COLO668 (cell line): ENCODE measurements at regions not wholly inside any gene's neighbourhood (a gene's known extent, or its start where the extent isn't known, plus 50 kb on each side); places are given as distances from the start of the nearest gene placed in this dataset.

Source experiments
- DNase-seq: peaks from one replicate; lab custom pipeline; 2025; ENCODE audit not compliant: unreplicated experiment; lab: John Stamatoyannopoulos, UW

DNA sequence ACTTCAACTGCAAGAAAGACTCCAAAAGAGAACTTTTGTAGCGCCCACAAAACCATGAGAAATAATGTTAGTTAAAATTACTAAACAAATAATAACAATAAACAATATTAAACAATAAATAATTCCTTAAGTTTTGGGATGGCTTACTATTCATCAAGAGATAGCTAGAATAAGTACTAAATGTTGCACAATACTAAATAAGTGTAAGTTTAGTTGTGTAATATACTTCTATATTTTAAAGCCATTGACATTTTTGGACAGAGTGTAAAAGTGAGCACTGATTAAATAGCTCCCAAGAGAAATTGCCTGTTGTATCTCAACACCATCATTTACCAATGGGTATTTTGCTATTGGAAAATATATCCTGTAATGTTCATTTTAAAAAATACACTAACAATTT lies 166.7 kb downstream of the ALG10 start:
- no peak for DNase-seq

DNA sequence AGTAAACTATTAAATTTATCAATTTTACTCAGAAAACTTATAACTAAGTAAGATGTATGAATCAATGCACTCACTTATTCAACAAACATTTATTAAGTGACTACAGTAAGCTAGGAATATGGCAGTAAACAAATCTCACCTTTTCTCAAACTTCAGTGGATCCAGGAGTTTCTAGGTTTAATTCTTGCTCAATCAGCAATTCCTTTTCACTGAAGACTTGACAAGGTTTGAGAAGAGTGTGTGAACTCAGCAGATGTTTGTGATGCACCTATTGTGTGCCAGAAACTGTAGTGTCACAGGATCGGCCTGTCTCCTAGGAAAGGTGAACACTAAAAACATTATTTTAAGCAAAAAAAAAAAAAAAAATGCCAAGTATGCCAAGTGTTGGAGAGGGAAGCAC lies 167.8 kb downstream of the ALG10 start:
- no peak for DNase-seq

DNA sequence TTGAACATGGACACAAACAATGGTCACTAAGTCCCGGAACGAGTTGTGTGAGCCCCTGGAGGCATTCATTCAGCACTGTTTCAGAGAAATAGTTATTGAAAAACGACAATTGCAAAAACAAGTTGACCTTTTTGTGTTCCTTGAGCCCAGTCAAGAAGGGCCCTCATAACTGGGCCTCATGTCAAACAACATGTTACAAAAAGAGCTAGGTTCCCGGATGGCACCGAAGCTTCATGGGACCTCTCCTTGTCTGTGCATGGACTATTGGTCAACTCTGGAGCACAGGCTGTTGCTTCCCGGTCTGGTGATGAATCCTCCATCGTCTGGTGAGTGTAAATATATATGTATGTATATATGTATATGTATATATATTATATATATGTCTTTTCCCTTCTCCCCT lies 176.6 kb downstream of the ALG10 start:
- DNase-seq, result no peak

DNA sequence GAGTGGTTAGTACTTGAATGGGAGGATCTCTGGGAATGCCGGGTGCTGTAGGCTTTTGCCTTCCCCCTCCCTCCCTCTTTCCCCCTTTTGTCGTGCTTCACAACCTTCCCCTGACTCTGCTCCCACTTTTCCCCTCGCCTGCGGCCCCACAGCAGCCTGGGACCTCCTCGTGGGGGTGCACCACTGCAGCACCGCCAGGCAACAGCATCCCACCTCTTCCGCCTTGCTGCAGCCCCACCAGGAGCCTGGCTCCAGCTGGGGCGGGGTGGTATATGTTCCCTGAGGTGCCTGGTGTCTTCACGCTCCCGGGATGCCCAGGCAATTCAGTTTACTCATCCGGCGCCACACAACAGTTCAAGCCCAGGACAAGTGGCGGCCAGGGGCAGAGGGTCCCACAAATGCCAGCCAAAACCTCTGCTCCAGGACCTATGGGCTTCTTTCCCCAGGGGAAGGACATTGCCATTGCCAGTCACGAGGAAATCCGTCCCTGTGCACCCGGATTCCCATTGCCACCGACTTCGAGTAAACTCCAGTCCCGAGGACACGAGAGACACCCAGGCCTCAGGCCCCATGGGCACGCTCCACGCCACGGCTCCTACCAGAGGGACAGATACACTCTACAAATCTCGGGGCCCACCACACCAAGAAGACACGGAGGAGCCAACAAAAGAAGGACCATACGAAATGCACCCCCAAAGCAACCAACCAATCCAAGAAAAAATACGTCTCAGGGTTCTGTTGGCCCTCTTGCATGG lies 181.7 kb downstream of the ALG10 start:
- DNase-seq, result no peak

DNA sequence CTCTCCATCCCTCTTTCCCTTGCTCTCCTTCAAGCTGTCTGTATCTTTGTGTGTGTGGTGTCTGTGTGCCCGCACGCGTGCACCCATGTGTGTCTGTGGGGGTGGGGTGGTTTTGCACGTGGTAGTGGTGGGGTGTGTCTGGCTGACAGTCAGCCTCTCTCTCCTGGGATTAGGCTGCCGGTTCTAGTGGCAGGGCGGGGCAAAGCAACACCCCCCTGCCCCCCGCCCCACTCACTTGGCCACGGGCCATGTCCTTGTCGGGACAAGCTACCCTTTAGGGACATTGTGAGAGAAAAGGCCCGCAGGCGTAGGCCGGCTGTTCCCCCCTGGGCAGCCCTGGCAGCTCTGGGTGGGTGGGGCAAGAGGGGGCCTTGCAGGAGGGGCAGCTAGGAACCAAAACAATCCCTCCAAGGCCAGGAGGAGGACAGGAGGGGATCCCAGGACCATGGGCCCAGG lies 182.6 kb downstream of the ALG10 start:
- DNase-seq, result no peak

DNA sequence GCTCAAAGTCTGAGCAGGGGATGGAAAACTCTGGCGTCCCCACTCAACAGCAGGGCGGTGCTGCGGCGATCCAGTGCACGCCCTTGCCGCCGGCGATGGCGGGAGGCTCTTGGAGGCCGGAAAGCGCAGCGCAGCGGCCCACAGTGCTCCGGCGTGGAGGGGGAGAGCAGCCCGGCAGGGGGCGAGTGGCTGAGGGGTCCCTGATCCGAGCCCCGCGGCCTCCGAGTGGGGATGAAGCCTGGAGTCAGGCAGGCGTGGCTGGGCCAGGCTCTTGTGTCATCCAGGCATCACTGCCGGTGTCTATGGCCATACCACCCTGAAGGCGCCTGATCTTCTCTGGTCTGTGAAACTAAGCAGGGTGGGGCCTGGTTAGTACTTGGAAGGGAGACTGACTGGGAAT lies 183.1 kb downstream of the ALG10 start:
- DNase-seq, result no peak

DNA sequence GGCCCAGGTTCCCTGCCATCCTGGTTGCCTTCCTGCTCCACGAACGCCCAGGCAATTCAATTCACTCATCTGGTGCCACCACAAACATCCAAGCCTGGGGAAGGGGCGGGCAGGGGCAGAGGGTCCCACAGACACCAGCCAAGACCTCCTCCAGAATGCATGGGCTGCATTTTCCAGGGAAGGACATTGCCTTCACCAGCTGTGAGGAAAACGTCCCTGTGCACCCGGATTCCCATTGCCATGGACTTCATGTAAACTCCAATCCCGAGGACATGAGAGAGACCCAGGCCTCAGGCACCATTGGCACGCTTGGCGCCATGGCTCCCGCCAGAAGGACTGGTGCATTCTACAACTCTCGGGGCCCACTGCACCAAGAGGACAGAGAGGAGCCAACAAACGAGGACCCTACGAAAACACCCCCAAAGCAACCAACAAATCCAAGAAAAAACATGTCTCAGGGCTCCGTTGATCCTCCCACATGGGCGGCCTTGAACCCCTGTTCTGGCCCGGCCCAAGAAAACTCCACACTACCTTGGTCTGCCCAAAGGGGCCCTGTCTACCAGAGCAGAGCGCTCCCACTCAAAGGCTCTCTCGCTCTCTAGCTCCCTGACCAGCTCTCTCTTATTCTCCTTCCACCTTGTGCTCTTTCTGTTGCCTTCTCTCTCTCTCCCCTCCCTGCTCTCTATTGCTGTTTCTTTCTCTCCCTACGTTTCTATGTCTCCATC lies 183.9 kb downstream of the ALG10 start:
- DNase-seq, result no peak

DNA sequence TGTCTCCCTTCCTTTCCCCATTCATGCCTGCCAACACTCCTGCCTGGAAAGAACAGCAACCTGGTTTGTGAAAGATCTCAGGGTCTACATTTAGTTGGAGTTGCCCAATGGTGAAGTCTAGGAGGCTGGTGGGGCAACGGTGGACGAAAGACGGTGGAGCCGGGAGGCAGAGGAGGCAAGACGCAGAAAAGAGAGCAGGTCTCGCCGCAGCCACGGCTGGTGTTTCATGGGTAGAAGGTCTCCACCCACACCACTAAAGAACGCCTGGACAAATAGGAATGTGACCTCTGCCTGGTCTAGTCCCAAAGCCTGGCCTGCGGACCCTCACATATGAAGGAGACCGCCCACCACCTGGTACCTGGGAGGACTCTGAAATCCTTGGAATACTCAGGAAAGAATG lies 185.6 kb downstream of the ALG10 start:
- DNase-seq, result no peak

DNA sequence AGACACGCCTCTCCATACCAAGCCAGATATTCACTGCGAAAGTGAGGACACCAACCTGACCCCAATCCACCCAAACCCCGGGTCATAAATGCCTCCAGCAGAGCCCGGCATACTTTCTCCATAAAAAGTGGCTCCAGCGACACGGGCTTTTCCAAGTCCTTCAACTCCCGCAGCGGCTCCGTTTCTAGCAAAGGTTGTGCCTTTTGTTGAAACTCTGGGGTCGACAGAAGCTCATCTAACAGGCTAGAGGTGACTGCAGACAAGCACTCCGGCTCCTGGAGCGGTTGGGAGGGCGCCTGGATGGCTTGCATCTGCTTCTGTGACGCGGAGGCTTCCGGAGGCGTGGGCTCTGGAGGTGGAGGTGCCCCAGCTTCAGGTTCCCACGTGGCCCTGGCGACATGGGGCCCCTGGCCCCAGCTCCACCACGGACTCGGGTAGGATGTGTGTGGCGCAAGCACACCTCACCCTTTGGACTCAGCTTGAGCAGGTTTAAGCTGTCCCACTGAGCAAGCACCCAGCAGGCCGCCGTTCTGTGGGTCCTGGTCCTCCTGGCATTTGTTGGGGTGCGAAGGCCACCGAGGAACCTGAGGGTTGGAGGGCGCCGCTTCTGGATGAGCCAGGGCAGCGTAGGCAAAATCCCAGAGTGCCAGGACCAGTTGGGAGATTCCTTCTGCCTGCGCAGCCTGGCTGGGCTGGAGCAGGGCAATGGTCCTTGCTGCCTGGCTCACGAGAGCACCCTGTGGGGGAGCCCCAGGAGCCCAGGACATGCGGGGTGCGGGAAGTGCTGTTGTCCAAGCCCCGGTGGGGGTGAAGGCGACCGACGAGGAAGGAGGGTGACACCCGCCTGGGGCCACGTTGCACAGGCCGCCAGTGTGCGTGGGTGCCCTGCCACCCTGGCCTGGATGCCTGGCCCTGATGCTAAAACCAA lies 186.3 kb downstream of the ALG10 start:
- DNase-seq, result no peak

DNA sequence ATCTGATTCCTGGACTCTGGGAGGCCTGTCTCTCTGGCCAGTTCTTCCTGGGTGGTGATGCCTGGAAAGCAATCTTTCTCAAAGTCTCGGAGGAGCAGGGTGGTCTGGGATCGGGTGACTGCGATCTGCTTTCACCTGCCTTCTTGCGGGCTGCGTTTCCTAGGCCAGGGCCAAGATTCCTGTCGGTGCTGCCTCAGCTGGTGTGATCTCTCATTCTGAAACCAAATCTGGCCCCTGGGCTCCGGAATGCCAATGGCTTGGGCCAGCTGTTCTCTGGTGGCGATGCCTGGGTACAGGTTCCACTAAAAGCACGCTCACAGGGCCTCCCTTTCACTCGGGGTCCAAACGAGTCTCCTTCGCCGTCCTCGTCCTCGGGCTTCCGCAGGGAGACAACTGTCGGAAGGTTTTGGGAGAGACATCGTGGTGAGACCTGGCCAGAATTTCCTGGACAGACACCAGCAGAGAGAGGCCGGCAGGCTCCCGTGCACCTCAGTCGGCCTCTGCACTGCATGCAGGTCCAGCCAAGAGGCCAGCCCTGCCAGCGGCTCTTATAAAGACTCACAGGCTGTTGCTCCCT lies 187.1 kb downstream of the ALG10 start:
- DNase-seq, result no peak

DNA sequence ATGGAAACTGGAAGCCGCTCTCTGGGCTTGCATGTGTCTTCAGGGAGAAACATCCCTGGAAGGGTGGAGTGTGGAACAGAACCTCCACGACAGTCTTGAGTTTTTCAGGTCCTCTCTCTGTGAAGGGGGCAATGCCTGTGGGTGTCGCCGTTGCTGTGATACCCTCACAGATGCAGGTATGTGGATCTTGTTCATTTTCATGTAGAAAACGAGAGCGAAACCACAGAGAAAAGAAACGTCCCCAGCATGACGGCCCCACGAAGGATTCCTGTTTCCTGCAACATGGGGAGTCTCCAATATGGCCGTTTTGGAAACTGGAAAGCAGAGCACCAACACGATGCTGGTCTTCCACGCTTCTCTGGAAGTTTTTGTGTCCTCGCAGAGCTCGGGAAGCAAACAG lies 187.9 kb downstream of the ALG10 start:
- DNase-seq, result no peak

DNA sequence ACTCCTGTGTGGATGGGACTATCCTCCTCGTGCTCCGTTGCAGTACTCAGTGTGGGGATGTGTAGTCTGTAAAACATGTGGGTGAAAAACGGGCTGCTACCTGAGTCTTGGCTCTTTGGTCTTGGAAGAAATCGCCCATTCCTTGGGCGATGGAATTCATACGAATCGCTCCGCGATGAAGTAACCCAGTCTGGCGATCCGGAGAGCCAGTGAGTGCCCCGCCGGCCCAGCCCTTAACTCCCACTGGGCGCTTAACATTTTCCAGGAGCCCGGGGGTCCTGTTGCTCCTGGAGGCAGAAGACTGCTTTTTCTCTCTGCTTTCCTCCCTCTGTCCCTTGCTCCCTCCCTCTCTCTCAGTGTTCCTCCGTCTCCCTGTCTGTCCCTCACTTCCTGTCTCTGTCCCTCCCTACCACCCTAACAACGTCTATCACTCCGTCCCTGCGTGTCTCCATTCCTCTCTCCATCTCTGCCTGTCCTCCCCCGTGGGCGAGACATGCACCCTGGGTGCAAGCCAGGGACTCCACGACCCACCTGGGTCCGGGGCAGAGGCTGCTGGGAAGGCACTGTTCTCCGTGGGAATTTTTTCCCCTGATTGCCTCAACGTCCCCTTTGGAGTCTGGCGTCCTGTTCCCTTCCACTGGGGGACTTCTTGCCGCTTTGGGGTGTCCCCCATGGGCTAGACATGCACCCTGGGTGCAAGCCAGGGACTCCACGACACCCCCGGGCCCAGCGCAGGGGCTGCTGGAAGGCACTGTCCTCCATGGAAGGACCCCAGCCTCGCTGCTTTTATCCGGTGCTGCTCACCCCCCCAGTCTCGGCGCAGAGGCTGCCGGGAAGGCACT lies 188.6 kb downstream of the ALG10 start:
- no peak for DNase-seq

DNA sequence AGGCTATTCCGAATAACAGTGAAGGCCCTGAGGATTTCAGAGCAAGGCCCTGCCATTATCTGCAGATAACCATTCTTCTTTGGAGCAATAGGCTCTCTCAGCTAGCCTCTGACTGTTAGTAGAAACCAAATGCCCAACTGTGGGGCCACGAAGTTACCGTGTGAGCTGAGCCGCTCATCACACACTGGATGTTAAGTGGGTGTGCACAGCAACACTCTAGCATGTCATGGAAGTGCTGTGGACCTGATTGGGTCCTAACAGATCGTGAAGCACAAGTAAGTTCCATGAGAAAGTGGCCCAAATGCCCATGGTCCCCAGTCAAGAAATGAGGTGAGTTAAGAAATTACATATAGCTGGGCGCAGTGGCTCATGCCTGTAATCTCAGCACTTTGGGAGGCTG lies 190.4 kb downstream of the ALG10 start:
- no peak for DNase-seq

DNA sequence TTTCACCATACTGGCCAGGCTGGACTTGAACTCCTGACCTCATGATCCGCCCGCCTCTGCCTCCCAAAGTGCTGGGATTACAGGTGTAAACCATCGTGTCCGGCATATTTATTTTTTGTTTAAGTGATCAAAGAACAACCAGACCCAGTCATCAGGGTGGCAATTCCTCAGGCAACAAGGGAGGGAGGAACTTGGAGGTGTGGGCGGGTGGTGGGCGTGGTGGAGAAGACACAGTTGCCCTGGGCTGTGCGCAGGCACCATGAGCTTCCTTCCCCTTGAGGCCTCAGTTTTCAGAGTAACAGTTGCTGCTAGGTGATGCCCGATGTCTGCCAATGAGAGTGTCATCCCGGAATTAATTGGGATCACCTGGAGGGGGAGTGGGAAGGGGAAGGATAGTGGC lies 191.7 kb downstream of the ALG10 start:
- DNase-seq, result no peak

DNA sequence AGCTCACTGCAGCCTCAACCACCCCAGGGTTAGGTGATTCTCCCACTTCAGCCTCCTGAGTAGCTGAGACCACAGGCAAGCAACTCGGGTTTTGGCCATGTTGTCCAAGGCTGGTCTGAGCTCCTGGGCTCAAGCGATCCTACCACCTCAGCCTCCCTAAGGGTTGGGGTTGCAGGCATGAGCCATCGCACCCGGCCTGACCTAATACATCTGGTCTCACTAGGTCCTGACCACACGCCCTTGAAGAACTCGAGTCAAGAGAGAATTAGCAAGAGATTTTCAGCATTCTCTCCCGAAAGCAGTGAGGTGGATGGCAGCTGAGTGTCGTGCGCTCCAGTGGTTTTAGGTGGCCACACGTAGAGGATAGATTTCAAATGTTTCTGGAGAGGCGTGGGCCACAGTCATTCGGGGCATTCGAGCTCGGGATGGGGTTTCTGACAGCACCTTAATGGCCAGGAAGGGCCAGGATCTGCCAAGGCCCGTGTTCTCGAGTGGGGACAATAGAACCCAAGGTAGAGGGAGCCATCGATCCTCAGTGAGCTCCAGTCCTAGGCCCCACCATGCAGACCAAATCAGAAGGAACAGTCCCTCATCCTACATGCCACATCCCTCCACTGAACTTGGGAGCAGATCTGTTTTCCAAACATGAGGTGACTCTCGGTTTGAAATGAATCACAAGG lies 193.1 kb downstream of the ALG10 start:
- no peak for DNase-seq

DNA sequence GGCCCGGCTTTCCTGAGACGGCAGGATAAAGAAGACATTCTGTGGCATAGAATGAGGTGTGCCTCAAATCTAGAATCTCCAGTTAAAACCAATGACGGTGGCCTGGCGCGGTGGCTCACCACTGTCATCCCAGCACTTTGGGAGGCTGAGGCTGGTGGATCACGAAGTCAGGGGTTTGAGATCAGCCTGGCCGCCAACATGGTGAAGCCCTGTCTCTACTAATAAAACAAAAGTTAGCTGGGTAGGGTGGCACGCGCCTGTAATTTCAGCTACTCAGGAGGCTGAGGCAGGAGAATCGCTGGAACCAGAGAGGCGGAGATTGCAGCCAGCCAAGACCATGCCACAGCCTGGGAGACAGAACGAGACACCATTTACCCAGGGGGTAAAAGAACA lies 193.6 kb downstream of the ALG10 start:
- no peak for DNase-seq

DNA sequence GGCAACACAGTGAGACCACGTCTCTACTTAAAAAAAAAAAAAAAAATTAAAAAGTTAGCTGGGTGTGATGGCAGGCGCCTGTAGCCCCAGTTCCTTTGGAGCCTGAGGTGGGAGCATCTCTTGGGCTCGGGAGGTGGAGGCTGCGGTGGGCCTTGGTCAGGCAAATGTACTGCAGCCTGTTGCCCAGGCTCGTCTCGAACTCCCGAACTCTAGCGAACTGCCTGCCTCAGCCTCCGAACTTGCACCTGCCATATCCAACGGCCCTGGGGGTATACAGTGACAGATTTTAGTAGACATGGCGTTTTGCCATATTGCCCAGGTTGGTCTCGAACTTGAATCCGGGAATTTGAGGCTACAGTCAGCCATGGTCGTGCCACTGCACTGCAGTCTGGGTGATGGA lies 195.4 kb downstream of the ALG10 start:
- DNase-seq, result no peak

DNA sequence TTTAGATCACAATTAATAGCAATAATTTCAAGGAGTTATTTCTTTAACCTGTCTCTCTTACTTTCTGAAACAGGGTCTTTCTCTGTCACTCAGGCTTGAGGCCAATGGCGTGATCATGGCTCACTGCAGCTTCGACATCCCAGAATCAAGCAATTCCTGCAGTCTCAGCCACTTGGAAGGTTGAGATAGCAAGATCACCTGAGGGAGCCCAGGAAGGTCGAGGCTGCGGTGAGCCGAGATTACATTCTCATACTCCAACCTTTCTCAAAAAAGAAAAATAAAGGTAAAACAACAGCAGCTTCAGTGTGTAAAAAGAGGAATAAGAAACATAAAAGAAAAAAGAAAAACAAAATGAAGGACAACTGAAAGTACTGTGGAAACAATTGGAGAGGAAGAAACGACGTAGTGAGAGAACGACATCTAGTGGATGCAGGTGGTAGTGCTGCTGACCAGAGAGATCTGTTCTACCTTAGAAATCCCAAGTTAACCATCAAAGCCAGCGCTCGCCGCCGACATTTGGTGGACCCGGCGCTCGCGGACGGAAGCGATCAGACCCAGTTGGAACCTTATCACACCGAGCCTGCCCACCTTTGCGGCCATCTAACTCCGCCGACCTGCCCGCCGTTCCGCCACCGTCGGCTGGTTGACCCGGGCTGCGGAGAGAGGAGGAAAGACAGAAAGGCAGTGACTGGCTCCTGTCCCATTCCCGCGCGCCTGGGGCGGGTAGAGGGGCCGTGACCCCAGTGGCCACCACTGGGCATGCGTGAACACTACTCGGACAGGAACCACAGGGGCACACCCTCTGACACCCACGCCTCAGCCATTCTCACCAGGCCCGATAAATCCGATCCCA lies 196.1 kb downstream of the ALG10 start:
- peak; percentile 30 for DNase-seq
